A549 (cell line): ENCODE measurements at regions not wholly inside any gene's neighbourhood (a gene's known extent, or its start where the extent isn't known, plus 50 kb on each side); places are given as distances from the start of the nearest gene placed in this dataset.
"Not testable (repeated sequence)": the region's sequence is repeated elsewhere in the genome, so short reads cannot be mapped to it uniquely, and the experiment has no call there.

Experiments
- ATAC-seq, 2 experiments: fragments of 200-7000 bp in 1 of 2; fragments of >200 bp in 1 of 2; cut with Nextera tagmentation in 1 of 2; cut with Tn5 transposase in 1 of 2; 3 replicates each; pipeline versions ENCODE4 v1.8.0 to v1.9.1; 2018 to 2020; ENCODE audit warnings: mild to moderate bottlenecking in 1 of 2, moderate library complexity in 1 of 2
- CTCF ChIA-PET: fragments of 300-600 bp; sonication (Branson Sonifier 250); formaldehyde crosslinking; extraction: SDS; loops from one replicate; lab custom pipeline; 2021; ENCODE audit warnings: antibody characterized with exemption, inconsistent platforms; lab: Yijun Ruan, JAX
- POLR2A ChIA-PET: fragments of 350-600 bp; formaldehyde crosslinking; extraction: SDS; loops from one replicate; lab custom pipeline; 2021; ENCODE audit warnings: antibody characterized with exemption, inconsistent platforms; lab: Yijun Ruan, JAX
- DNase-seq, 2 experiments: peaks; one replicate each; pipeline versions ENCODE4 v3.0.0 to v3.0.0-alpha.2; 2011 to 2016; ENCODE audit warnings: low read depth in 1 of 2, low spot score in 1 of 2
- FAIRE-seq: peaks from 2 replicates; lab custom pipeline; 2011; peaks lifted over from hg19 to GRCh38; lab: Jason Lieb, UNC
- H3K27ac ChIP-seq, 2 experiments: fragments of >200 bp; sonication (Bioruptor Twin); formaldehyde crosslinking; 3 replicates each; pipeline ENCODE4 v1.5.1; 2016 to 2017
- H3K4me1 ChIP-seq: fragments of >200 bp; sonication (Bioruptor Twin); formaldehyde crosslinking; 3 replicates; pipeline ENCODE4 v1.6.1; 2016
- H3K4me2 ChIP-seq: fragments of >200 bp; sonication (Bioruptor Twin); formaldehyde crosslinking; 3 replicates; pipeline ENCODE4 v1.6.1; 2016
- H3K4me3 ChIP-seq: fragments of >200 bp; sonication (Bioruptor Twin); formaldehyde crosslinking; 3 replicates; pipeline ENCODE4 v1.5.1; 2016
- H3K9me3 ChIP-seq: fragments of >200 bp; sonication (Bioruptor Twin); formaldehyde crosslinking; 3 replicates; pipeline ENCODE4 v1.6.1; 2016
- CBX2 ChIP-seq: fragments of 200-600 bp; sonication (generic); IDR thresholded peaks from 2 replicates; pipeline ENCODE4 v1.6.1; 2016; ENCODE audit warnings: low read depth, mild to moderate bottlenecking, borderline replicate concordance
- CBX8 ChIP-seq: fragments of 200-600 bp; sonication (generic); IDR thresholded peaks from 2 replicates; pipeline ENCODE4 v1.6.1; 2016
- CEBPB ChIP-seq, 2 experiments: fragments of >200 bp in 1 of 2; sonication (Bioruptor Twin) in 1 of 2; formaldehyde crosslinking in 1 of 2; IDR thresholded peaks; 2 replicates each; pipeline ENCODE4 v1.6.1; 2012 to 2016
- CHD2 ChIP-seq: fragments of 150-350 bp; IDR thresholded peaks from 2 replicates; pipeline ENCODE4 v1.6.1; 2014; ENCODE audit warnings: low read length; ENCODE audit not compliant: partially characterized antibody
- CTCF ChIP-seq: fragments of >200 bp; sonication (Bioruptor Twin); formaldehyde crosslinking; IDR thresholded peaks from 3 replicates; pipeline ENCODE4 v1.5.1; 2016
- E2F6 ChIP-seq: IDR thresholded peaks from 2 replicates; pipeline ENCODE4 v1.6.1; 2012; ENCODE audit warnings: low read depth, borderline replicate concordance
- EHF ChIP-seq: fragments of 250-450 bp; sonication (Bioruptor Pico); IDR thresholded peaks from 2 replicates; pipeline ENCODE4 v1.5.0; 2020; ENCODE audit warnings: mild to moderate bottlenecking
- ELK1 ChIP-seq: fragments of 150-350 bp; IDR thresholded peaks from 2 replicates; pipeline ENCODE4 v1.6.1; 2014; ENCODE audit warnings: low read depth, mild to moderate bottlenecking, low read length
- EP300 ChIP-seq, 2 experiments: fragments of >200 bp; sonication (Bioruptor Twin); formaldehyde crosslinking; IDR thresholded peaks; 2 replicates in 1 of 2; 3 replicates in 1 of 2; pipeline ENCODE4 v1.6.1; 2016 to 2017
- ESRRA ChIP-seq: fragments of 150-350 bp; IDR thresholded peaks from 2 replicates; pipeline ENCODE4 v1.6.1; 2014; ENCODE audit warnings: mild to moderate bottlenecking, low read length, borderline replicate concordance
- KDM1A ChIP-seq: fragments of 200-600 bp; sonication (generic); IDR thresholded peaks from 2 replicates; pipeline ENCODE4 v1.6.1; 2016; ENCODE audit warnings: low read depth, mild to moderate bottlenecking
- MYC ChIP-seq: IDR thresholded peaks from 2 replicates; pipeline ENCODE4 v1.6.1; 2012; ENCODE audit warnings: mild to moderate bottlenecking, inconsistent platforms, low read length, improper control_type of control experiment, borderline replicate concordance
- PBX3 ChIP-seq: IDR thresholded peaks from 2 replicates; pipeline ENCODE4 v1.6.1; 2012
- POLR2A ChIP-seq: IDR thresholded peaks from 2 replicates; pipeline ENCODE4 v1.6.1; 2012; ENCODE audit warnings: mild to moderate bottlenecking, low read length
- RAD21 ChIP-seq, 2 experiments: fragments of >200 bp in 1 of 2; sonication (Bioruptor Twin) in 1 of 2; formaldehyde crosslinking in 1 of 2; IDR thresholded peaks in 1 of 2; conservative IDR thresholded peaks in 1 of 2; 2 replicates in 1 of 2; 3 replicates in 1 of 2; pipeline ENCODE4 v1.6.1; 2012 to 2018; ENCODE audit warnings: inconsistent platforms in 1 of 2
- RCOR1 ChIP-seq: fragments of 150-350 bp; IDR thresholded peaks from 2 replicates; pipeline ENCODE4 v1.6.1; 2014; ENCODE audit warnings: antibody characterized with exemption, low read length, low read depth
- RFX5 ChIP-seq: fragments of 450-650 bp; IDR thresholded peaks from 2 replicates; pipeline ENCODE4 v1.7.1; 2014; ENCODE audit warnings: antibody characterized with exemption, mild to moderate bottlenecking, moderate library complexity
- SMC3 ChIP-seq: fragments of >200 bp; sonication (Bioruptor Twin); formaldehyde crosslinking; IDR thresholded peaks from 3 replicates; pipeline ENCODE4 v1.6.1; 2018; ENCODE audit warnings: inconsistent platforms
- TFCP2L1 ChIP-seq: fragments of 250-450 bp; sonication (Bioruptor Pico); IDR thresholded peaks from 2 replicates; pipeline ENCODE4 v1.5.0; 2021; ENCODE audit warnings: mild to moderate bottlenecking
- USF2 ChIP-seq: fragments of 450-650 bp; IDR thresholded peaks from 2 replicates; pipeline ENCODE4 v1.6.1; 2014; ENCODE audit warnings: antibody characterized with exemption
- ZSCAN20 ChIP-seq: fragments of 250-450 bp; sonication (Bioruptor Pico); IDR thresholded peaks from 2 replicates; pipeline ENCODE4 v1.8.0; 2022; ENCODE audit warnings: mild to moderate bottlenecking, moderate library complexity
- WGBS: methylation state at CpG from one replicate; pipeline ENCODE4 v1.1.6; 2017; ENCODE audit errors: missing lambda C conversion rate; 5-methylcytosine and 5-hydroxymethylcytosine counted together

GRCh38 chr2:221961561-221961960 lies 337.2 kb downstream of the PAX3 start (continued):
- no peak for TF ChIP-seq CTCF
- TF ChIP-seq USF2, result no peak
- no peak for TF ChIP-seq ZSCAN20 (CRISPR knock-in tag)
- TF ChIP-seq RAD21 (conservative IDR thresholded peaks at IDR 0.05 in 1 of 2, IDR thresholded peaks at IDR 0.05 in 1 of 2), result no peak
- TF ChIP-seq EHF, result no peak
- TF ChIP-seq PBX3, result no peak

GRCh38 chr2:221958224-221958623 lies 340.6 kb downstream of the PAX3 start:
- WGBS, result 50% methylated on average over 2 of the region's 2 CpGs
- Histone ChIP-seq H3K4me3 (no peak overlapping the region), H3K4me1 (no peaks in the 10 kb centered on the region), H3K4me2 (no peak overlapping the region), H3K9me3 (no peaks in the 10 kb centered on the region), H3K27ac (no peak overlapping the region)
- CTCF ChIA-PET, result no interaction called here
- ATAC-seq (no peak), DNase-seq (peak in 1 of 2 experiments; percentile 3), FAIRE-seq (no peak)
- no peak for TF ChIP-seq RCOR1
- TF ChIP-seq RAD21 (conservative IDR thresholded peaks at IDR 0.05 in 1 of 2, IDR thresholded peaks at IDR 0.05 in 1 of 2), result 0 out of 5 replicates have a peak, but pooled peaks of 1 of the 2 experiments have one; percentile 4
- POLR2A ChIA-PET, result no interaction called here

- ATAC-seq (no peak), FAIRE-seq (no peak), DNase-seq (no peak)
- H3K4me1 ChIP-seq, result no peaks in the 10 kb centered on the region
- WGBS, result 43% methylated on average over 8 of the region's 8 CpGs
- CTCF ChIA-PET, result no interaction called here
- no peak overlapping the region for H3K4me3 ChIP-seq
- no peaks in the 10 kb centered on the region for H3K9me3 ChIP-seq
- H3K27ac ChIP-seq, result no peak overlapping the region
- POLR2A ChIA-PET, result no interaction called here
- no peak for TF ChIP-seq RFX5
- no peak for TF ChIP-seq E2F6
- no peak for TF ChIP-seq POLR2A
- no peak for TF ChIP-seq CTCF
- no peak for TF ChIP-seq KDM1A
- no peak for TF ChIP-seq MYC
- no peak for TF ChIP-seq ELK1
- TF ChIP-seq CEBPB (IDR thresholded peaks at IDR 0.05), result no peak
- TF ChIP-seq RCOR1, result no peak
- no peak for TF ChIP-seq SMC3
- TF ChIP-seq ZSCAN20 (CRISPR knock-in tag), result no peak
- TF ChIP-seq CBX8, result no peak
- no peak for TF ChIP-seq ESRRA
- no peak for TF ChIP-seq TFCP2L1 (CRISPR knock-in tag)
- TF ChIP-seq EP300 (IDR thresholded peaks at IDR 0.05), result no peak
- no peak for TF ChIP-seq CHD2
- no peak for TF ChIP-seq CBX2
- H3K4me2 ChIP-seq, result no peak overlapping the region
Observed at GRCh38 chr2:221948076-221948475, 350.7 kb downstream of the PAX3 start.

GRCh38 chr2:221944452-221944851 lies 354.3 kb downstream of the PAX3 start:
- H3K4me2 ChIP-seq, H3K4me1 ChIP-seq, ATAC-seq, DNase-seq, H3K27ac ChIP-seq, POLR2A ChIA-PET, H3K4me3 ChIP-seq, CTCF ChIA-PET, FAIRE-seq, H3K9me3 ChIP-seq: not testable (repeated sequence)
- WGBS, result 52% methylated on average over 3 of the region's 3 CpGs
